Loucy (cell line): ENCODE measurements at regions not wholly inside any gene's neighbourhood (a gene's known extent, or its start where the extent isn't known, plus 50 kb on each side); places are given as distances from the start of the nearest gene placed in this dataset.
A peak's percentile ranks its signal among the peaks of the same experiment; 100 is the strongest.
"Not testable (repeated sequence)": the region's sequence is repeated elsewhere in the genome, so short reads cannot be mapped to it uniquely, and the experiment has no call there.

Experiments
- H2AFZ ChIP-seq: fragments of 200-600 bp; sonication (generic); 2 replicates; pipeline ENCODE4 v1.6.0; 2016; ENCODE audit warnings: antibody characterized with exemption, mild to moderate bottlenecking, low read length, moderate library complexity
- H3F3A ChIP-seq: fragments of 200-600 bp; 2 replicates; pipeline ENCODE4 v1.6.0; 2016; ENCODE audit warnings: antibody characterized with exemption, low read depth, mild to moderate bottlenecking
- H3K27me3 ChIP-seq: fragments of 200-600 bp; sonication (generic); 2 replicates; pipeline ENCODE4 v1.6.1; 2014; ENCODE audit warnings: low read length, mild to moderate bottlenecking; ENCODE audit not compliant: insufficient read depth, poor library complexity, severe bottlenecking
- H3K36me3 ChIP-seq: fragments of 200-600 bp; sonication (generic); 2 replicates; pipeline ENCODE4 v1.6.1; 2016; ENCODE audit warnings: low read length; ENCODE audit not compliant: insufficient read depth
- H3K4me1 ChIP-seq: fragments of 200-600 bp; sonication (generic); 2 replicates; pipeline ENCODE4 v1.5.1; 2014; ENCODE audit warnings: low read length, mild to moderate bottlenecking; ENCODE audit not compliant: insufficient read depth, poor library complexity, severe bottlenecking
- H3K4me2 ChIP-seq: fragments of 200-600 bp; sonication (generic); 2 replicates; pipeline ENCODE4 v1.6.0; 2014; ENCODE audit warnings: antibody characterized with exemption, low read length, low read depth, mild to moderate bottlenecking; ENCODE audit not compliant: poor library complexity, severe bottlenecking
- H3K4me3 ChIP-seq: fragments of 200-600 bp; sonication (generic); 2 replicates; pipeline ENCODE4 v1.5.1; 2014; ENCODE audit warnings: low read length, mild to moderate bottlenecking, mixed read lengths; ENCODE audit not compliant: poor library complexity, severe bottlenecking
- H3K79me2 ChIP-seq: fragments of 200-600 bp; sonication (generic); 2 replicates; pipeline ENCODE4 v1.6.1; 2014; ENCODE audit warnings: low read length; ENCODE audit not compliant: insufficient read depth
- H3K9ac ChIP-seq: fragments of 200-600 bp; sonication (generic); 2 replicates; pipeline ENCODE4 v1.6.0; 2014; ENCODE audit warnings: mild to moderate bottlenecking, low read depth, low read length, moderate library complexity; ENCODE audit not compliant: poor library complexity, severe bottlenecking
- H3K9me2 ChIP-seq: fragments of 200-600 bp; sonication (generic); replicated peaks from 2 replicates; pipeline ENCODE4 v1.6.1; 2016; ENCODE audit warnings: low read depth, low read length, mixed read lengths
- H3K9me3 ChIP-seq: fragments of 200-600 bp; sonication (generic); 2 replicates; pipeline ENCODE4 v1.6.1; 2014; ENCODE audit warnings: mild to moderate bottlenecking, antibody characterized with exemption, low read length, low read depth; ENCODE audit not compliant: insufficient read depth
- H4K20me1 ChIP-seq: fragments of 200-600 bp; sonication (generic); 2 replicates; pipeline ENCODE4 v1.6.0; 2014; ENCODE audit warnings: antibody characterized with exemption, low read length, mild to moderate bottlenecking; ENCODE audit not compliant: insufficient read depth, poor library complexity, severe bottlenecking
- EZH2phosphoT487 ChIP-seq: fragments of 200-600 bp; IDR thresholded peaks from 2 replicates; pipeline ENCODE4 v1.6.1; 2018; ENCODE audit warnings: antibody characterized with exemption, mild to moderate bottlenecking, moderate library complexity, borderline replicate concordance
- TF ChIP-seq, protein P1 (sequence below): fragments of 200-600 bp; sonication (generic); conservative IDR thresholded peaks from 2 replicates; pipeline ENCODE4 v1.5.1; 2014; ENCODE audit warnings: mild to moderate bottlenecking, antibody characterized with exemption, low read length

DNA sequence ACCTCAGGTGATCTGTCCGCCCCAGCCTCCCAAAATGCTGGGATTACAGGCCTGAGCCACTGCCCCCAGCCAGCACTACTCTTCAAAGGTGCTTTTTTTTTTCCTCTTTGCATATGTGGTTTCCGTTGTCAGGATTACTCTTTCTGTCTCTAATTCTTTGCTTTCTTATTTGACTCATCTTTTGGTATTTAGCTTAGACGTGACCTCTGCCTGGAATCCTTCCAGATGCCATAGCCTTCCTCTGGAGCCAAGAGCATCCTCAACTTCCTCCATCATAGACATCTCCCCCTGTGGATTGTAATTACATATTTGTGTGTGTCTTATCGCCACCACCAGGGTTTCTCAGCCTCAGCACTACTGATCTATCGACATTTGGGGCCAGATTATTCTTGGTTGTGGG, 84.4 kb upstream of the XYLT1 start:
- no peak overlapping the region for H2AFZ ChIP-seq
- no peaks in the 10 kb centered on the region for H3K9me2 ChIP-seq
- no peaks in the 10 kb centered on the region for H3F3A ChIP-seq
- H3K4me1 ChIP-seq: no peaks in the 10 kb centered on the region
- H3K79me2 ChIP-seq: no peaks in the 10 kb centered on the region
- H3K27me3 ChIP-seq: no peaks in the 10 kb centered on the region
- no peak overlapping the region for H3K4me3 ChIP-seq
- TF ChIP-seq EZH2phosphoT487: no peak
- TF ChIP-seq, protein P1, sequence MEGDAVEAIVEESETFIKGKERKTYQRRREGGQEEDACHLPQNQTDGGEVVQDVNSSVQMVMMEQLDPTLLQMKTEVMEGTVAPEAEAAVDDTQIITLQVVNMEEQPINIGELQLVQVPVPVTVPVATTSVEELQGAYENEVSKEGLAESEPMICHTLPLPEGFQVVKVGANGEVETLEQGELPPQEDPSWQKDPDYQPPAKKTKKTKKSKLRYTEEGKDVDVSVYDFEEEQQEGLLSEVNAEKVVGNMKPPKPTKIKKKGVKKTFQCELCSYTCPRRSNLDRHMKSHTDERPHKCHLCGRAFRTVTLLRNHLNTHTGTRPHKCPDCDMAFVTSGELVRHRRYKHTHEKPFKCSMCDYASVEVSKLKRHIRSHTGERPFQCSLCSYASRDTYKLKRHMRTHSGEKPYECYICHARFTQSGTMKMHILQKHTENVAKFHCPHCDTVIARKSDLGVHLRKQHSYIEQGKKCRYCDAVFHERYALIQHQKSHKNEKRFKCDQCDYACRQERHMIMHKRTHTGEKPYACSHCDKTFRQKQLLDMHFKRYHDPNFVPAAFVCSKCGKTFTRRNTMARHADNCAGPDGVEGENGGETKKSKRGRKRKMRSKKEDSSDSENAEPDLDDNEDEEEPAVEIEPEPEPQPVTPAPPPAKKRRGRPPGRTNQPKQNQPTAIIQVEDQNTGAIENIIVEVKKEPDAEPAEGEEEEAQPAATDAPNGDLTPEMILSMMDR: 0 out of 2 replicates have a peak, but pooled peaks have one; percentile 16
- H3K36me3 ChIP-seq: no peaks in the 10 kb centered on the region
- H3K9me3 ChIP-seq: no peaks in the 10 kb centered on the region
- H3K4me2 ChIP-seq: no peak overlapping the region
- H4K20me1 ChIP-seq: no peaks in the 10 kb centered on the region
- H3K9ac ChIP-seq: no peak overlapping the region

DNA sequence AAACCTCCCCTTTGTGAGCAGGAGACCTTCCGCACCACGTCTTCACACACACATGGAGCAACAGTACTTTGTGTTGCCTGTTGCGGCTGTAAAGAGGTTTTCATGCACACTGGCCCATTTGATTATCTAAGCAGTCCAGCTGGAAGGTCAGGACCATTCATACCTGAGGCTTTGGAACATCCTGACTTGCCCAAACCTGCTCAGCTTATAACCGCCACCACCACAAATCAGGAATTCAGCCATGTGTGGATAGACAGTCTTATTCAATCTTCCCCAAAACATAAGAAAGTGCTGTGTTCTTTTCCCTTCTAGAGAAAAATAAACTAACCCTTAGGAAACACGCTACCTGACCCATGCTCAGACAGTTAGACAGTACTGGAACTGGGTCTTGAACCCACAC, 81.6 kb upstream of the XYLT1 start:
- H3K27me3 ChIP-seq: no peaks in the 10 kb centered on the region

DNA sequence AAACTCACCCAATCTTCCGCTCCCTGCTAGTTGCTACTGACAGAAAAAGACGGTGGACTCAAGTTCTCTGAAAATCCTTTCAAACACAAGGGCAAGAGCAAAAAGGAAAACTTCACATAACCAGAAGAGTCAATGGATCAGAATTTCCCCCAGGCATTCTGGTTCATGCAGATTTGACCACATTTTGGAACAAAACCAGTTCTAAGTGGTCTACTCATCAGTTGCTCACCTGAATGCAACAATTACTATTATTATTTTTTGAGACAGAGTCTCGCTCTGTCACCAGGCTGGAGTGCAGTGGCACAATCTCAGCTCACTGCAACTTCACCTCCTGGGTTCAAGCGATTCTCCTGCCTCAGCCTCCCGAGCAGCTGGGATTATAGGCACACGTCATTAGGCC, 80.9 kb upstream of the XYLT1 start:
- H3K27me3 ChIP-seq, H3K9me3 ChIP-seq, H3K9me2 ChIP-seq, H2AFZ ChIP-seq, H4K20me1 ChIP-seq, H3K4me3 ChIP-seq, H3K9ac ChIP-seq, H3K36me3 ChIP-seq, H3K4me1 ChIP-seq, H3F3A ChIP-seq, H3K79me2 ChIP-seq, H3K4me2 ChIP-seq: not testable (repeated sequence)

More for the DNA sequence above, 81.6 kb upstream of the XYLT1 start:
- Histone ChIP-seq H4K20me1 (no peaks in the 10 kb centered on the region), H3K4me1 (no peaks in the 10 kb centered on the region), H3K4me3 (no peak overlapping the region), H3K4me2 (no peak overlapping the region), H3K9me2 (no peaks in the 10 kb centered on the region), H3K9me3 (no peaks in the 10 kb centered on the region), H3K9ac (no peak overlapping the region), H2AFZ (no peak overlapping the region), H3K36me3 (no peaks in the 10 kb centered on the region), H3K79me2 (no peaks in the 10 kb centered on the region), H3F3A (no peaks in the 10 kb centered on the region)
- no peak for TF ChIP-seq EZH2phosphoT487
- TF ChIP-seq, protein P1: no peak

DNA sequence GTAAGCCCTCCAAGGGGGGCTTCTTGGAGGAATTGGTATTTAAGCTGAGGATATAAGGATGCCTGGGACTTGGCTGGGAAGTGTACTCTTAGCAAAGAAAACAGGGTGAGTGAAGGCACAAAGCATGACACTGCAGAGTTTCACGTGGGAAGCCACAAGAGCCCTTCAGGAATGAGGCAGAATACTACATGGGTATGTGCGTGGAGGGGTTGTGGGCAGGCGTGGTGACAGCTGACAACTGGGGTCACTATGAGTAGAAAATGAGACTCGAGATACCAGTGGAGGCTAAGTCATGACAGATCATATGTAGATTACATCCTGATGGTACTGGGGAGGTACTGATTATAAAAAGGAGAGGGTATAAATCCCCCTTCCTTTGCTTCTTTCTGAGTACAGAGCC, 78.1 kb upstream of the XYLT1 start:
- Histone ChIP-seq H4K20me1 (no peaks in the 10 kb centered on the region), H3K9ac (no peak overlapping the region), H3F3A (no peaks in the 10 kb centered on the region), H2AFZ (no peak overlapping the region), H3K79me2 (no peaks in the 10 kb centered on the region), H3K36me3 (no peaks in the 10 kb centered on the region), H3K4me3 (no peak overlapping the region), H3K4me1 (no peaks in the 10 kb centered on the region), H3K4me2 (no peak overlapping the region), H3K27me3 (no peaks in the 10 kb centered on the region), H3K9me2 (no peaks in the 10 kb centered on the region), H3K9me3 (no peaks in the 10 kb centered on the region)
- TF ChIP-seq, protein P1: no peak
- TF ChIP-seq EZH2phosphoT487: no peak
